WTC11 (cell line): ENCODE measurements at regions not wholly inside any gene's neighbourhood (a gene's known extent, or its start where the extent isn't known, plus 50 kb on each side); places are given as distances from the start of the nearest gene placed in this dataset.
A peak's percentile ranks its signal among the peaks of the same experiment; 100 is the strongest.

Experiments used
- ATAC-seq: fragments of 200-7000 bp; cut with Tn5 transposase; 2 replicates; pipeline ENCODE4 v1.10.0; 2021; ENCODE audit warnings: mild to moderate bottlenecking, moderate library complexity
- CTCF ChIA-PET: fragments of 300-600 bp; sonication (Branson Sonifier 250); formaldehyde crosslinking; loops from one replicate; lab custom pipeline; 2021; ENCODE audit warnings: antibody characterized with exemption; lab: Charles Lee
- POLR2A ChIA-PET: fragments of 350-600 bp; sonication (Branson Sonifier 250); formaldehyde crosslinking; loops from one replicate; lab custom pipeline; 2021; ENCODE audit warnings: antibody characterized with exemption; lab: Charles Lee
- DNase-seq: peaks from one replicate; pipeline ENCODE4 v3.0.0; 2021; ENCODE audit warnings: low spot score
- H3K27ac Mint-ChIP-seq: 2 replicates; pipeline ENCODE4 v1.8.0; 2021; ENCODE audit warnings: mixed read lengths
- H3K27me3 Mint-ChIP-seq: 2 replicates; pipeline ENCODE4 v1.8.0; 2021; ENCODE audit warnings: low read depth, mild to moderate bottlenecking, moderate library complexity, mixed read lengths
- H3K36me3 Mint-ChIP-seq: 2 replicates; pipeline ENCODE4 v1.8.0; 2021; ENCODE audit warnings: mixed read lengths
- H3K4me1 Mint-ChIP-seq: 2 replicates; pipeline ENCODE4 v1.8.0; 2022; ENCODE audit warnings: mixed read lengths
- H3K4me3 Mint-ChIP-seq: 2 replicates; pipeline ENCODE4 v1.8.0; 2021; ENCODE audit warnings: mild to moderate bottlenecking, moderate library complexity, mixed read lengths
- H3K9me3 Mint-ChIP-seq: 2 replicates; pipeline ENCODE4 v1.8.0; 2021; ENCODE audit warnings: mixed read lengths
- ATF1 ChIP-seq: sonication (generic); formaldehyde crosslinking; IDR thresholded peaks from 2 replicates; pipeline ENCODE4 v1.8.1; 2023; ENCODE audit warnings: mild to moderate bottlenecking, moderate library complexity, missing genetic modification reagents
- ATF2 ChIP-seq: sonication (generic); formaldehyde crosslinking; IDR thresholded peaks from 2 replicates; pipeline ENCODE4 v1.8.1; 2022; ENCODE audit warnings: low read depth, missing genetic modification reagents, borderline replicate concordance
- EMX1 ChIP-seq: fragments of 250-450 bp; sonication (Bioruptor Pico); IDR thresholded peaks from 2 replicates; pipeline ENCODE4 v1.8.0; 2021; ENCODE audit warnings: mild to moderate bottlenecking
- ETV6 ChIP-seq: sonication (generic); formaldehyde crosslinking; IDR thresholded peaks from 2 replicates; pipeline ENCODE4 v1.8.1; 2022; ENCODE audit warnings: mild to moderate bottlenecking, missing genetic modification reagents
- HMGXB4 ChIP-seq: sonication (generic); formaldehyde crosslinking; IDR thresholded peaks from 2 replicates; pipeline ENCODE4 v1.8.1; 2023; ENCODE audit warnings: mild to moderate bottlenecking, moderate library complexity, missing genetic modification reagents
- NR1H2 ChIP-seq: sonication (generic); formaldehyde crosslinking; IDR thresholded peaks from 2 replicates; pipeline ENCODE4 v1.9.0; 2021; ENCODE audit warnings: mild to moderate bottlenecking, moderate library complexity, missing genetic modification reagents
- PRDM15 ChIP-seq: sonication (generic); formaldehyde crosslinking; IDR thresholded peaks from 2 replicates; pipeline ENCODE4 v1.8.0; 2022; ENCODE audit warnings: missing genetic modification reagents
- RELA ChIP-seq: sonication (generic); formaldehyde crosslinking; IDR thresholded peaks from 2 replicates; pipeline ENCODE4 v1.8.1; 2022; ENCODE audit warnings: missing genetic modification reagents, mild to moderate bottlenecking, borderline replicate concordance
- SOX15 ChIP-seq: fragments of 250-450 bp; sonication (Bioruptor Pico); IDR thresholded peaks from 2 replicates; pipeline ENCODE4 v1.9.0; 2021; ENCODE audit warnings: mild to moderate bottlenecking
- SP1 ChIP-seq: sonication (generic); formaldehyde crosslinking; conservative IDR thresholded peaks from 2 replicates; pipeline ENCODE4 v1.8.1; 2022; ENCODE audit warnings: missing genetic modification reagents
- TEAD4 ChIP-seq: sonication (generic); formaldehyde crosslinking; IDR thresholded peaks from 2 replicates; pipeline ENCODE4 v1.8.0; 2022; ENCODE audit warnings: mild to moderate bottlenecking, missing genetic modification reagents
- ZBTB21 ChIP-seq: sonication (generic); formaldehyde crosslinking; IDR thresholded peaks from 2 replicates; pipeline ENCODE4 v1.8.1; 2023; ENCODE audit warnings: mild to moderate bottlenecking, missing genetic modification reagents, borderline replicate concordance
- ZBTB43 ChIP-seq: sonication (generic); formaldehyde crosslinking; IDR thresholded peaks from 2 replicates; pipeline ENCODE4 v1.8.1; 2023; ENCODE audit warnings: mild to moderate bottlenecking, missing genetic modification reagents
- ZNF219 ChIP-seq: sonication (generic); formaldehyde crosslinking; IDR thresholded peaks from 2 replicates; pipeline ENCODE4 v1.8.0; 2023; ENCODE audit warnings: missing genetic modification reagents, mild to moderate bottlenecking, borderline replicate concordance
- ZNF396 ChIP-seq: fragments of 250-450 bp; sonication (Bioruptor Pico); IDR thresholded peaks from 2 replicates; pipeline ENCODE4 v1.8.0; 2021; ENCODE audit warnings: mild to moderate bottlenecking, moderate library complexity, borderline replicate concordance
- ZNF532 ChIP-seq: fragments of 250-450 bp; sonication (Bioruptor Pico); IDR thresholded peaks from 2 replicates; pipeline ENCODE4 v1.9.0; 2021; ENCODE audit warnings: mild to moderate bottlenecking, borderline replicate concordance
- ZNF671 ChIP-seq: fragments of 250-450 bp; sonication (Bioruptor Pico); IDR thresholded peaks from 2 replicates; pipeline ENCODE4 v1.8.0; 2021; ENCODE audit warnings: mild to moderate bottlenecking
- ZSCAN18 ChIP-seq: fragments of 250-450 bp; sonication (Bioruptor Pico); IDR thresholded peaks from 2 replicates; pipeline ENCODE4 v2.1.2; 2022; ENCODE audit warnings: mild to moderate bottlenecking, moderate library complexity

- Mint-ChIP-seq H3K4me1 (no peaks in the 10 kb centered on the region), H3K4me3 (no peak overlapping the region), H3K36me3 (no peaks in the 10 kb centered on the region), H3K27me3 (no peaks in the 10 kb centered on the region), H3K9me3 (no peaks in the 10 kb centered on the region), H3K27ac (no peak overlapping the region)
- ATAC-seq (no peak), DNase-seq (no peak)
- TF ChIP-seq HMGXB4 (CRISPR knock-in tag) (no peak), ZNF671 (CRISPR knock-in tag) (no peak), NR1H2 (CRISPR knock-in tag) (no peak), TEAD4 (CRISPR knock-in tag) (no peak)
- POLR2A ChIA-PET, result no interaction called here
- CTCF ChIA-PET, result no interaction called here
Observed at GRCh38 chr12:78726854-78727253, 137.7 kb upstream of the SYT1 start.

- H3K9me3 Mint-ChIP-seq, result no peaks in the 10 kb centered on the region
- H3K36me3 Mint-ChIP-seq, result no peaks in the 10 kb centered on the region
- H3K27ac Mint-ChIP-seq, result no peak overlapping the region
- TF ChIP-seq ZSCAN18 (CRISPR knock-in tag) (no peak), SP1 (no peak)
- no peaks in the 10 kb centered on the region for H3K4me1 Mint-ChIP-seq
- no peak for DNase-seq
- POLR2A ChIA-PET, result no interaction called here
- no peak overlapping the region for H3K4me3 Mint-ChIP-seq
- H3K27me3 Mint-ChIP-seq, result no peaks in the 10 kb centered on the region
- CTCF ChIA-PET, result no interaction called here
- no peak for ATAC-seq
Observed at GRCh38 chr12:78732481-78732880, 132.1 kb upstream of the SYT1 start.

GRCh38 chr12:78739653-78740052, 124.9 kb upstream of the SYT1 start:
- DNase-seq (no peak), ATAC-seq (no peak)
- Mint-ChIP-seq H3K4me1 (peaks cover 4% of the 10 kb centered on the region; the same call in 1 of the 2 replicates), H3K4me3 (no peak overlapping the region), H3K9me3 (no peaks in the 10 kb centered on the region), H3K36me3 (no peaks in the 10 kb centered on the region), H3K27ac (0 out of 2 replicates have a peak overlapping the region, but pooled peaks have one; percentile 26), H3K27me3 (no peaks in the 10 kb centered on the region)
- ChIA-PET CTCF (no interaction called here), POLR2A (no interaction called here)
- no peak for TF ChIP-seq ZNF219 (CRISPR knock-in tag)
- TF ChIP-seq ZNF396 (CRISPR knock-in tag), result no peak
- no peak for TF ChIP-seq PRDM15 (CRISPR knock-in tag)
- TF ChIP-seq NR1H2 (CRISPR knock-in tag), result no peak
- no peak for TF ChIP-seq ATF2 (CRISPR knock-in tag)
- no peak for TF ChIP-seq ATF1 (CRISPR knock-in tag)
- TF ChIP-seq SOX15, result no peak
- TF ChIP-seq ZNF671 (CRISPR knock-in tag), result no peak
- TF ChIP-seq ZBTB43 (CRISPR knock-in tag), result no peak
- no peak for TF ChIP-seq ETV6 (CRISPR knock-in tag)
- no peak for TF ChIP-seq RELA (CRISPR knock-in tag)
- no peak for TF ChIP-seq ZBTB21 (CRISPR knock-in tag)
- TF ChIP-seq EMX1 (CRISPR knock-in tag), result no peak
- TF ChIP-seq ZNF532, result no peak
